LNCAP (cell line): ENCODE measurements at regions not wholly inside any gene's neighbourhood (a gene's known extent, or its start where the extent isn't known, plus 50 kb on each side); places are given as distances from the start of the nearest gene placed in this dataset.

ENCODE experiments used
- TF ChIP-seq, protein P1 (sequence below): fragments of 450-650 bp; IDR thresholded peaks from 2 replicates; pipeline ENCODE4 v1.5.1; 2017; ENCODE audit warnings: mild to moderate bottlenecking

DNA sequence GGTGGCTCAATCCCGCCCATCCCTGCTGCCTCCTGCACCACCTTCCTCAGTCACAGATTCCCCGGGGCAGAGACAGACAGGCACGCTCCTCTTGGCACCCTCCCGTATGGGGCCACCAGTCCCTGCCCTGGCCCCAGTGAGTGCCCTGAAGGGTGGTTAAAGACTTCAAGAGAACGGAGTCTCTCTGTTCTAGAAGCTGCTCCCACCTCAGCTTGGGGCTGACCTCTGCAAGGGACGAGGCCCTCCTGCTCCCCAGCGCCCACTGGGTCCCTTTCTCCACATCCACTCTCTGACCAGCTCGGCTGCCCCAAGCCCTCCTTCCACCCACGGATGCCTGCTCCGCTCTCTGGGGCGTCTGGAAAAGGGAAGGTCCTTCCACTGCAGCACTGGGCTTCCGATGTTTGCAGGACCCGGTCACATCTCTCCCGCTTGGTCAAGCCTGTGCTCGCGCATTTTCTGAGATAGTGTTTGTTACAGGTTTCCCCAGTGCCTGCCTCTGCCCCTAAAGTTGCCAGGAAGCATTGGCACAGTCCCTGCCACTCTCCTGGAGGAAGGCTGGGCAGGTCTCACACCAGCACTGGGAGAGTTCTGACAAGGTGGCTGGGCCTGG, 1487.9 kb downstream of the TBC1D22A start:
- TF ChIP-seq, protein P1, sequence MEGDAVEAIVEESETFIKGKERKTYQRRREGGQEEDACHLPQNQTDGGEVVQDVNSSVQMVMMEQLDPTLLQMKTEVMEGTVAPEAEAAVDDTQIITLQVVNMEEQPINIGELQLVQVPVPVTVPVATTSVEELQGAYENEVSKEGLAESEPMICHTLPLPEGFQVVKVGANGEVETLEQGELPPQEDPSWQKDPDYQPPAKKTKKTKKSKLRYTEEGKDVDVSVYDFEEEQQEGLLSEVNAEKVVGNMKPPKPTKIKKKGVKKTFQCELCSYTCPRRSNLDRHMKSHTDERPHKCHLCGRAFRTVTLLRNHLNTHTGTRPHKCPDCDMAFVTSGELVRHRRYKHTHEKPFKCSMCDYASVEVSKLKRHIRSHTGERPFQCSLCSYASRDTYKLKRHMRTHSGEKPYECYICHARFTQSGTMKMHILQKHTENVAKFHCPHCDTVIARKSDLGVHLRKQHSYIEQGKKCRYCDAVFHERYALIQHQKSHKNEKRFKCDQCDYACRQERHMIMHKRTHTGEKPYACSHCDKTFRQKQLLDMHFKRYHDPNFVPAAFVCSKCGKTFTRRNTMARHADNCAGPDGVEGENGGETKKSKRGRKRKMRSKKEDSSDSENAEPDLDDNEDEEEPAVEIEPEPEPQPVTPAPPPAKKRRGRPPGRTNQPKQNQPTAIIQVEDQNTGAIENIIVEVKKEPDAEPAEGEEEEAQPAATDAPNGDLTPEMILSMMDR: no peak

DNA sequence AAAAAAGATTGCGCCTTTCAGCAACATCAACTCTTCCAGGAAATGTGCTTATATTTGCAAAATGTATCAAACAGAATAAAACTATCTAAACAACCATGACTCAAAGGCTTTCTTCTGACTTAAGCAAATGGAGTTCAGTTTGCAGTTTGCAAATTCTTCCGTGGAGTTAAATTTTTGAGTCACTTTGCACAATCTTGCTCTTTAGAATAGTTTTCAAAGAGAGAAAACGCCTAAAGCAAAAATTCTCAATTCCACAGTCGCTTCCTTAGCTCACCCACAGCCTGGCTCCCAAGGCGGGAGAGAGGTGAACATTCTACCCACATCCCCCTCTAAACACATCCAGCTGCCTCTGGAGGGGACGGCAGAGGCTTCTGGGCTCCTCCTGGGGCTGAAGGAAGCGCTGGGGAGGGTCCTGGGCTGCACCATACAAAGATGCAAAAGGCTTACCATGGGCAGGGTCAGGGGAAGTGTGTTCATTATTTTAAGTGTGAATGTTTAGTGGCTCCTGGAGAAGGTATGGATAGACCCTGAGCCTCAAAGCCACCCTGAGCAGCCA, 1487.3 kb downstream of the TBC1D22A start:
- TF ChIP-seq, protein P1: no peak

- TF ChIP-seq, protein P1: no peak
These were observed 1486.5 kb downstream of the TBC1D22A start for GRCh38 chr22:48248901-48249455.

- TF ChIP-seq, protein P1: no peak
These were observed 1485.4 kb downstream of the TBC1D22A start for GRCh38 chr22:48247829-48248228.

- TF ChIP-seq, protein P1: no peak
These were observed 1482.7 kb downstream of the TBC1D22A start for GRCh38 chr22:48245196-48245485.

GRCh38 chr22:48244388-48245195, 1482.1 kb downstream of the TBC1D22A start:
- TF ChIP-seq, protein P1: no peak

- TF ChIP-seq, protein P1: no peak
These were observed 1480.0 kb downstream of the TBC1D22A start for GRCh38 chr22:48242461-48242864.
